HG03196 (cell line): ENCODE measurements at regions not wholly inside any gene's neighbourhood (a gene's known extent, or its start where the extent isn't known, plus 50 kb on each side); places are given as distances from the start of the nearest gene placed in this dataset.

Experiments used
- ATAC-seq: cut with Tn5 transposase; IDR thresholded peaks from one replicate; pipeline ENCODE4 v1.9.1; 2021; ENCODE audit not compliant: unreplicated experiment

GRCh38 chr1:88266051-88266450 is 418.0 kb upstream of the PKN2 start:
- ATAC-seq: no peak

- ATAC-seq: no peak
Observed at GRCh38 chr1:88272216-88272615, 411.9 kb upstream of the PKN2 start.

- ATAC-seq: no peak
Observed at GRCh38 chr1:88274431-88274830, 409.6 kb upstream of the PKN2 start.

- ATAC-seq: no peak
Observed at GRCh38 chr1:88275259-88275862, 408.7 kb upstream of the PKN2 start.

- ATAC-seq: no peak
Observed at GRCh38 chr1:88276163-88276562, 407.9 kb upstream of the PKN2 start.

- ATAC-seq: no peak
Observed at GRCh38 chr1:88284066-88284465, 400.0 kb upstream of the PKN2 start.

GRCh38 chr1:88284666-88285366 is 399.3 kb upstream of the PKN2 start:
- ATAC-seq: no peak

GRCh38 chr1:88286716-88287115 is 397.4 kb upstream of the PKN2 start:
- ATAC-seq: no peak

GRCh38 chr1:88288571-88288970 is 395.5 kb upstream of the PKN2 start:
- no peak for ATAC-seq

- ATAC-seq: no peak
Observed at GRCh38 chr1:88289401-88290102, 394.5 kb upstream of the PKN2 start.

GRCh38 chr1:88291611-88292354 is 392.3 kb upstream of the PKN2 start:
- no peak for ATAC-seq

- ATAC-seq: no peak
Observed at GRCh38 chr1:88293691-88294190, 390.3 kb upstream of the PKN2 start.

GRCh38 chr1:88296227-88296626 is 387.8 kb upstream of the PKN2 start:
- no peak for ATAC-seq

GRCh38 chr1:88296642-88297041 is 387.4 kb upstream of the PKN2 start:
- no peak for ATAC-seq

GRCh38 chr1:88298506-88298905 is 385.6 kb upstream of the PKN2 start:
- ATAC-seq: no peak

- ATAC-seq: no peak
Observed at GRCh38 chr1:88300752-88301263, 383.3 kb upstream of the PKN2 start.

GRCh38 chr1:88302843-88303486 is 381.1 kb upstream of the PKN2 start:
- ATAC-seq: no peak

GRCh38 chr1:88311265-88311664 is 372.8 kb upstream of the PKN2 start:
- ATAC-seq: no peak

- no peak for ATAC-seq
Observed at GRCh38 chr1:88311907-88312306, 372.2 kb upstream of the PKN2 start.

- ATAC-seq: no peak
Observed at GRCh38 chr1:88317396-88317795, 366.7 kb upstream of the PKN2 start.

GRCh38 chr1:88318740-88319139 is 365.3 kb upstream of the PKN2 start:
- ATAC-seq: no peak
